BLaER1 (cell line): ENCODE measurements at regions not wholly inside any gene's neighbourhood (a gene's known extent, or its start where the extent isn't known, plus 50 kb on each side); places are given as distances from the start of the nearest gene placed in this dataset.

Experiments used
- H3K27ac ChIP-seq: shearing (Covaris generic); formaldehyde crosslinking; 2 replicates; pipeline ENCODE4 v1.8.1; 2022
- H3K27me3 ChIP-seq: shearing (Covaris generic); formaldehyde crosslinking; 2 replicates; pipeline ENCODE4 v1.8.1; 2022
- H3K36me3 ChIP-seq: shearing (Covaris generic); formaldehyde crosslinking; 2 replicates; pipeline ENCODE4 v1.8.1; 2022
- H3K4me1 ChIP-seq: shearing (Covaris generic); formaldehyde crosslinking; 2 replicates; pipeline ENCODE4 v1.8.1; 2022
- H3K4me2 ChIP-seq: shearing (Covaris generic); formaldehyde crosslinking; 2 replicates; pipeline ENCODE4 v1.8.1; 2022
- H3K4me3 ChIP-seq: shearing (Covaris generic); formaldehyde crosslinking; 2 replicates; pipeline ENCODE4 v1.8.1; 2022
- H3K9ac ChIP-seq: shearing (Covaris generic); formaldehyde crosslinking; 2 replicates; pipeline ENCODE4 v1.8.1; 2022
- H3K9me3 ChIP-seq: shearing (Covaris generic); formaldehyde crosslinking; 2 replicates; pipeline ENCODE4 v1.8.1; 2022
- H4K20me1 ChIP-seq: shearing (Covaris generic); formaldehyde crosslinking; 2 replicates; pipeline ENCODE4 v1.8.1; 2022
- Cebpa-rat ChIP-seq: shearing (Covaris generic); IDR thresholded peaks from 2 replicates; pipeline ENCODE4 v1.8.1; 2022

- Histone ChIP-seq H3K36me3 (no peaks in the 10 kb centered on the region), H3K4me2 (no peak overlapping the region), H3K27me3 (no peaks in the 10 kb centered on the region), H3K9me3 (no peaks in the 10 kb centered on the region), H4K20me1 (no peaks in the 10 kb centered on the region), H3K9ac (no peak overlapping the region), H3K4me3 (no peak overlapping the region), H3K4me1 (no peaks in the 10 kb centered on the region), H3K27ac (no peak overlapping the region)
- no peak for TF ChIP-seq Cebpa-rat
These were observed 86.2 kb downstream of the RIPK4 start for GRCh38 chr21:41680444-41681347.

DNA sequence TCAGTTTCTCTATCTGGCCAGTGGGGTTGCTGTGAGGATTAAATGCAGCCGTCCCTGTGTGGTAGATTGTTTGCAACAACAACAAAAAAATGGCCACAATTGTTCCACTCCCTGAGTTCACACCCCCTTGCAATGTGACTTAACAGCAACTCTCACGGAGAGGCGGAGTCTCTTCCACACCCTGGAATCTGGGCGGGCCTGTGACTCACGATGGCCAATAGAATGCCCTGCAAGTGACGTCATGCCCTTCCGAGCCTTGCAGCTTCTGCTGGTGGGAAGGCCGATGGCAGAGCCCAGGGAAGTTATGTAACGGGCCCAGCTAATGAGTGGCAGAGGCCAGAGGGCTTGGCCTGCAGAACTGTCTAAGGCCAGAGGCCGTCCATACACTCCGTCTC lies 87.9 kb downstream of the RIPK4 start:
- Histone ChIP-seq H3K27me3 (no peaks in the 10 kb centered on the region), H3K4me2 (no peak overlapping the region), H3K4me1 (no peaks in the 10 kb centered on the region), H3K9me3 (no peaks in the 10 kb centered on the region), H4K20me1 (no peaks in the 10 kb centered on the region), H3K4me3 (no peak overlapping the region), H3K9ac (no peak overlapping the region), H3K36me3 (no peaks in the 10 kb centered on the region), H3K27ac (no peak overlapping the region)
- no peak for TF ChIP-seq Cebpa-rat

DNA sequence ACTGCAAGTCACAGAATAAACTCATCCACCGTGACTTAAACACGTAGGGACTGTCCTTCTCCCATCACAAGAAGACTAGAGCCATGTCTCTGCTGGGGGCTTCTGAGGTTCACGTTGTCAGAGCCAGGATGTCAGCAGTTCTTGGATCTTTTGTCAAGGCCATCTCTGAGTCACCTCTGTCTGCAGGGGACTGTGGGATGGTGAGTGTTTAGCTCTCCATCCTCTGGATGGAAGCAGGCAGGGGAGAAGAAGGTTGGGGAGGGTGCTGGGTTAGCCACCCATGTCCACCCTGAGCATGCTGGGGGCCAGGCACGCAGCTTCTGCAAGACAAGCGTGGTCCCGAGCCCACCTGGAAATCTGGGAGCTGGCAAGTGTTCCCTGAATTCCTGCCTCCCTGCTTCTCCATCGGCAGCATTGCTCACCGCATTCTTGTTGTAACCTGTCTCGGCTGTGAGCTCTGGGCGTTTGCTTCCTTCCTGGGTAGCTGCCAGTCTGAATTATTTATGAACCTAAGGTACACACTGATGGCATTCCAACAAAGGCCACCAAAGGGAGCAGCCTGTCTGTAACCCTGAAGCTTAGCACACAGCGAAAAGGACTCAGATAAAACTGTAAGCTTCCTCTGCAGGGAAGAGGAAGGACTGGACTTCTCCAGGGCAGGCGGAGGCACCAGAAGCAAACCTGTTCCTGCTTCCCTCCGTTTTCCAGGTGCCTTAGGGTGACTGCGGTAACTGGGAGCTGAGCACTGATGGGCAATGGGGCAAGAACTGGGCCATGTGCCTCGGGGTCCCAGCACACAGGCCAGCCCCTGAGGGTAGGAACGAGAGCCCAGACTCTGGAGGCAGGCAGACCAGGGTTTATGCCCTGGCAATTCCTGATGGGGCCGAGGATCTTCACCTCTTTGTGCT lies 88.6 kb downstream of the RIPK4 start:
- TF ChIP-seq Cebpa-rat: no peak
- H3K4me2 ChIP-seq: no peak overlapping the region
- H3K36me3 ChIP-seq: no peaks in the 10 kb centered on the region
- no peaks in the 10 kb centered on the region for H3K4me1 ChIP-seq
- no peaks in the 10 kb centered on the region for H3K9me3 ChIP-seq
- no peaks in the 10 kb centered on the region for H3K27me3 ChIP-seq
- H3K27ac ChIP-seq: no peak overlapping the region
- no peaks in the 10 kb centered on the region for H4K20me1 ChIP-seq
- no peak overlapping the region for H3K4me3 ChIP-seq
- H3K9ac ChIP-seq: no peak overlapping the region

DNA sequence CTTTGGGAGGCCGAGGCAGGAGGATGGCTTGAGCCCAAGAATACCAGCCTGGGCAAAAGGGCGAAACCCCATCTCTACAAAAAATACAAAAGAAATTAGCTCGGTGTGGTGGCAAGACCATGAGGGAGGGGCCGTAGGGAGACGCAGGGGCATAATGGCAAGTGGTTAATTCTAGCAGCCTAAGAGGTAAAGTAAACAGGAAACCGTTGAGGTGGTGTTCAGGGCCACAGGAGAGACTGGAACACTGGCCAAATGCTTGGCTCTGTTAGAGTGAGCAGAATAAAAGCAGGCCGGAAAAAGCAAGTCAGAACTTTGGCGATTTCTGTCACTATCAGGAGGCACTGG lies 89.2 kb downstream of the RIPK4 start:
- Histone ChIP-seq H3K27ac (no peak overlapping the region), H3K9ac (no peak overlapping the region), H3K36me3 (no peaks in the 10 kb centered on the region), H4K20me1 (no peaks in the 10 kb centered on the region), H3K9me3 (no peaks in the 10 kb centered on the region), H3K4me1 (no peaks in the 10 kb centered on the region), H3K4me3 (no peak overlapping the region), H3K27me3 (no peaks in the 10 kb centered on the region), H3K4me2 (no peak overlapping the region)
- TF ChIP-seq Cebpa-rat: no peak

- H4K20me1 ChIP-seq: no peaks in the 10 kb centered on the region
- no peak overlapping the region for H3K9ac ChIP-seq
- H3K27me3 ChIP-seq: no peaks in the 10 kb centered on the region
- no peaks in the 10 kb centered on the region for H3K36me3 ChIP-seq
- H3K9me3 ChIP-seq: no peaks in the 10 kb centered on the region
- H3K4me1 ChIP-seq: peaks cover 13% of the 10 kb centered on the region
- H3K4me2 ChIP-seq: no peak overlapping the region
- TF ChIP-seq Cebpa-rat: no peak
- H3K27ac ChIP-seq: no peak overlapping the region
- H3K4me3 ChIP-seq: no peak overlapping the region
These were observed 90.7 kb downstream of the RIPK4 start for GRCh38 chr21:41676198-41676597.

DNA sequence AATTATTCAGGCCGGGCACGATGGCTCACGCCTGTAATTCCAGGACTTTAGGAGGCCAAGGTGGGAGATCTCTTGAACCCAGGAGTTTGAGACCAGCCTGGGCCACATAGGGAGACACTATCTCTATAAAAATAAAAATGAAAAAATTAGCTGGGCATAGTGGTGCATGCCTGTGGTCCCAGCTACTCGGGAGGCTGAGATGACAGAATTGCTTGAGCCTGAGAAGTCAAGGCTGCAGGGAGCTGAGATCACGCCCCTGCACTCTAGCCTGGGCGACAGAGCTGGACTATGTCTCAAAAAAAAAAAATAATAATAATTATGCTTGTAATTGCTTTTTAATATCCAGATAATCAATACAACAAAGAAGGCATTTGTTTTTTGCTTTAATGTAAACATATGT lies 91.3 kb downstream of the RIPK4 start:
- Histone ChIP-seq H3K4me2 (no peak overlapping the region), H3K4me1 (peaks cover 15% of the 10 kb centered on the region), H3K4me3 (no peak overlapping the region), H3K36me3 (no peaks in the 10 kb centered on the region), H3K9me3 (no peaks in the 10 kb centered on the region), H3K27ac (no peak overlapping the region), H3K27me3 (no peaks in the 10 kb centered on the region), H4K20me1 (no peaks in the 10 kb centered on the region), H3K9ac (no peak overlapping the region)
- TF ChIP-seq Cebpa-rat: no peak

DNA sequence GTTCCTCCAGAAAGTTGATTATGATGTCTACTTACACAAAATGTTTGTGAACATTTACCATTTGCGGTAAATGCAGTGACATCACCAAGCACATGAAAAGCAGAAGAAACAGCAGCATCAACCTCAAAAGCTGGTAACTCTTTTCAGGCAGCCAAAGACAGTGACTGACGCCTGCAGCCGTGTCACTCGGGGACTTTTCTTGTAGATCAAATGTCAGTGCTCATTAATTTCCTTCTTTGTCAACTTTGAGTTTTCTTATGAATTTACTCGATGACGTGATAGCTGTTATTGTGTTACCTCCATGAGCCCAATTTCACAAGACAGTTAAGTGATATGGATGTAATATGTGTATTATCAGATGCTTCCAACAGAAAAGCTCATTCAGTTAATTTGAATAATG lies 92.5 kb downstream of the RIPK4 start:
- Histone ChIP-seq H3K27me3 (no peaks in the 10 kb centered on the region), H3K4me3 (no peak overlapping the region), H3K9ac (no peak overlapping the region), H4K20me1 (no peaks in the 10 kb centered on the region), H3K27ac (no peak overlapping the region), H3K36me3 (no peaks in the 10 kb centered on the region), H3K4me2 (no peak overlapping the region), H3K4me1 (peaks cover 27% of the 10 kb centered on the region), H3K9me3 (no peaks in the 10 kb centered on the region)
- TF ChIP-seq Cebpa-rat: no peak

DNA sequence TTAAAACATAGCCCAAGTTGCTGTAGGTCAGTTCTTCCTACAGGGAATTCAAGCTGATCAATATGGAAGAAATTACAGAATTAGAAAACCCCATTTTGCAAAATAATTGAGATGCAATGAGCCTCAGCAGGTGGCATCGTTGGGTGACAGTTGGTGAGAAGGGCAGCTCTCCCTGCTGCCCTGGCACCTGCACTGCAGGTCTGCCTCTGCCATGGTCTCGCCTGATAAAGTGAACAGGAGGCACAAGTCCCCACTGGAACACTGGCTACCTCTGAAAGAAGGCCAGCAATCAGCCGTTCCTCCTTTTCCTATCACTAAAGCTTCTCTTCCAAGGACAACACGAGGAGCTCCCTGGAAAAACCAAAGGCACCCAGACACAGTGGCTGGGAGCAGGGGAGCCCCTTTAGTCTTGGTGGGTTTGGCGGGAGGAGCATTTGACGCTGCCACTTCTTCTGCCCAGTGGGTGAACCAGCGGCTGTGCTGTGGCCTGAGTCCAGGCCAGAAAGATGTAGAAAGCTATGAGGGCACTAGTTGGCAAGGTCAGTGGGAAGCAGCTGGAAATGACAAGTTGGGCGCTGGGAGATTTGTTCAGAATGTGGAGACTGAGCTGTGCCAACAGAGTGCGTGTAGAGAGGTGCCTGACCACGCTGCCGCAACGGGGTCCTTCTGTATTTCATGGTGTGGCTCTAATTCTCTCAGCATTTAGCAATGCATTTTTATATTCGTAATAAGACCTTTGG lies 93.1 kb downstream of the RIPK4 start:
- no peak for TF ChIP-seq Cebpa-rat
- no peaks in the 10 kb centered on the region for H3K36me3 ChIP-seq
- peaks cover 31% of the 10 kb centered on the region for H3K4me1 ChIP-seq
- no peak overlapping the region for H3K27ac ChIP-seq
- no peaks in the 10 kb centered on the region for H3K9me3 ChIP-seq
- no peak overlapping the region for H3K4me2 ChIP-seq
- no peak overlapping the region for H3K4me3 ChIP-seq
- H3K27me3 ChIP-seq: no peaks in the 10 kb centered on the region
- no peak overlapping the region for H3K9ac ChIP-seq
- no peaks in the 10 kb centered on the region for H4K20me1 ChIP-seq

- Histone ChIP-seq H3K27ac (no peak overlapping the region), H3K4me2 (no peak overlapping the region), H4K20me1 (no peaks in the 10 kb centered on the region), H3K9me3 (no peaks in the 10 kb centered on the region), H3K9ac (no peak overlapping the region), H3K4me1 (peaks cover 31% of the 10 kb centered on the region), H3K4me3 (no peak overlapping the region), H3K36me3 (no peaks in the 10 kb centered on the region), H3K27me3 (no peaks in the 10 kb centered on the region)
- TF ChIP-seq Cebpa-rat: no peak
These were observed 93.8 kb downstream of the RIPK4 start for GRCh38 chr21:41673071-41673470.
